ENCODE measurements at regions not wholly inside any gene's neighbourhood (a gene's known extent, or its start where the extent isn't known, plus 50 kb on each side); places are given as distances from the start of the nearest gene placed in this dataset.

DNA sequence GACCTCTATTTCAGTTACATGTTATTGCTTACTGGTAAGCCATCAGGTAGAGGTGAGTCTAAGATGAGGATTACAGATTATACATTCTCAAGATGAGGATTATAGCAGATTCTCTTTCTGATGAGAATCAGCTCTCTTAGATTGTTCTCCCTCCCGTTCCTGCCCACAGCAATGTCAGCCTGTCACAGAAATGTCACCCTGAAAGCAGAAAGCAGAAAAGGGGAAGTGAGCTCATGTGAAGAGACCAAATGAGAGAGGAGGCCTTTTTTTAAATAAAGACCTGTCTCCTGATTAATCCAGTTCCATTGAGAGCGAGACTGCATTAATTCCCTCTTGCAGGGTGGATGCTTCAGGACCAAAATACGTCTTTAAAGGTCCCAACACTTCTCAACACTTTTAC, 445.6 kb downstream of the KCTD12 start:
- TF ChIP-seq POLR2AphosphoS5 (IDR thresholded peaks at IDR 0.05; ENCODE audit: borderline replicate concordance, low read depth, low read length): no peak
- TF ChIP-seq EZH2 (IDR thresholded peaks at IDR 0.05): no peak
- no peak for TF ChIP-seq FOXP2 (optimal IDR thresholded peaks at IDR 0.05; ENCODE audit: control extremely low read depth, extremely low read length, insufficient read depth)
